GM12872 (cell line): ENCODE measurements at regions not wholly inside any gene's neighbourhood (a gene's known extent, or its start where the extent isn't known, plus 50 kb on each side); places are given as distances from the start of the nearest gene placed in this dataset.

Experiments
- CTCF ChIP-seq: IDR thresholded peaks from 3 replicates; pipeline ENCODE4 v1.5.1; 2011; ENCODE audit warnings: low read depth, mild to moderate bottlenecking, low read length, moderate library complexity; ENCODE audit not compliant: insufficient read depth

- no peak for TF ChIP-seq CTCF
These were observed 234.9 kb upstream of the CADM1 start for GRCh38 chr11:115739146-115739545.

GRCh38 chr11:115737875-115738274 is 233.7 kb upstream of the CADM1 start:
- TF ChIP-seq CTCF = no peak

GRCh38 chr11:115736146-115736545 is 231.9 kb upstream of the CADM1 start:
- 0 out of 3 replicates have a peak, but pooled peaks have one; percentile 0 for TF ChIP-seq CTCF

- no peak for TF ChIP-seq CTCF
These were observed 220.5 kb upstream of the CADM1 start for GRCh38 chr11:115724666-115725065.

- no peak for TF ChIP-seq CTCF
These were observed 218.5 kb upstream of the CADM1 start for GRCh38 chr11:115722711-115723110.

GRCh38 chr11:115721296-115721995 is 217.2 kb upstream of the CADM1 start:
- TF ChIP-seq CTCF = no peak

GRCh38 chr11:115720602-115721245 is 216.5 kb upstream of the CADM1 start:
- TF ChIP-seq CTCF = no peak
